HUES64 (cell line): ENCODE measurements at regions not wholly inside any gene's neighbourhood (a gene's known extent, or its start where the extent isn't known, plus 50 kb on each side); places are given as distances from the start of the nearest gene placed in this dataset.
A peak's percentile ranks its signal among the peaks of the same experiment; 100 is the strongest.
"Not testable (repeated sequence)": the region's sequence is repeated elsewhere in the genome, so short reads cannot be mapped to it uniquely, and the experiment has no call there.

ENCODE experiments used
- H3K27ac ChIP-seq: 2 replicates; pipeline ENCODE4 v1.7.0; 2013; ENCODE audit warnings: low read depth, low read length, inconsistent platforms
- H3K27me3 ChIP-seq: 2 replicates; pipeline ENCODE4 v1.6.1; 2013; ENCODE audit warnings: mild to moderate bottlenecking, low read length; ENCODE audit not compliant: insufficient read depth
- H3K36me3 ChIP-seq: 2 replicates; pipeline ENCODE4 v1.6.1; 2013; ENCODE audit warnings: mild to moderate bottlenecking, low read length; ENCODE audit not compliant: insufficient read depth
- H3K4me1 ChIP-seq: 2 replicates; pipeline ENCODE4 v1.6.1; 2013; ENCODE audit warnings: mild to moderate bottlenecking, low read length, moderate library complexity; ENCODE audit not compliant: insufficient read depth
- H3K4me3 ChIP-seq: 2 replicates; pipeline ENCODE4 v1.5.1; 2013; ENCODE audit warnings: mild to moderate bottlenecking, low read length, moderate library complexity
- H3K9ac ChIP-seq: 2 replicates; pipeline ENCODE4 v1.6.1; 2013; ENCODE audit warnings: mild to moderate bottlenecking, low read depth, low read length
- H3K9me3 ChIP-seq: 2 replicates; pipeline ENCODE4 v1.6.1; 2013; ENCODE audit warnings: low read depth, low read length; ENCODE audit not compliant: insufficient read depth
- WGBS: fragments of 150-250, 120-280 bp; methylation state at CpG from one replicate; pipeline ENCODE4 v1.1.7; 2013; ENCODE audit warnings: missing lambda C conversion rate; 5-methylcytosine and 5-hydroxymethylcytosine counted together

DNA sequence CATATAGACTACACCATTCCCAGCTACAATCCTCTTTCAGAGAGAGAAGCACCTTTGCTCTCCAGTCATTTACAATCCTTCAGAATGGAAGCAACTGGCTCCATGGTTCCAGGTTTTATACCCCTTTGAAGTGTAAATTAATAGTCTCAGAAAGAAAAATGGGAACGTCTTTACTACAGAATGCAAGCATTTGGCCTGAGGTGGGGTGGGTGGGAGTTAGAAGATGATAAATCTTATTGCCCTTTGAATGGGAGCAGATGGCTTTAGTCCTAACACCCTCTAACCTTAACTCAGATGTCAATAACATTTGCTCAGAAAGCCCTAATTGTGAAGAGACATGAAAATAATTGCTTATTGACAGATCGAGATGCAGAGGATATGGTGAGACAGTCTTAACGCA, 84.2 kb upstream of the KCNMA1 start:
- H3K4me3 ChIP-seq = no peak overlapping the region
- no peak overlapping the region for H3K9ac ChIP-seq
- no peaks in the 10 kb centered on the region for H3K4me1 ChIP-seq
- no peak overlapping the region for H3K27ac ChIP-seq
- no peaks in the 10 kb centered on the region for H3K27me3 ChIP-seq
- H3K9me3 ChIP-seq = no peaks in the 10 kb centered on the region
- 74% methylated on average over 3 of the region's 3 CpGs for WGBS
- no peaks in the 10 kb centered on the region for H3K36me3 ChIP-seq

DNA sequence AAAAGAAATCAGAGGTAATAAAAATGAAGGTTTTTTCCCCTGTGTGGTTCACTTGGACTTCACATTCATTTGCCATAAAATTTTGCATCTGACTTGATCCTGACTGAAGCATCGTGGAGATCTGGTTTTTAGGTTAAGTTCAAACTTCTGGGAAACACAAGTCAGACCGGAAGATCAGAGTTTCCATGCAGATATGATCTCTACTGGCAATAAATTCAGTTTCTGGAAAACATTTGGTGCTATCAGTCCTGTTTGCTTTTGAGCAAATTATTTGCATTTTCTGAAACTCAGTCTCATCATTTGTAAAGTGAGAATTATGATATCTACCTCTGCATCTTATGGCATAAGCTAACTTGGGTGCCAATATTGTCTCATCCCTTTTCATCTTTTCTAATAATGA, 81.3 kb upstream of the KCNMA1 start:
- Histone ChIP-seq H3K36me3 (no peaks in the 10 kb centered on the region), H3K27me3 (no peaks in the 10 kb centered on the region), H3K4me3 (no peak overlapping the region), H3K9ac (no peak overlapping the region), H3K27ac (no peak overlapping the region), H3K9me3 (no peaks in the 10 kb centered on the region), H3K4me1 (no peaks in the 10 kb centered on the region)
- 91% methylated on average over 2 of the region's 2 CpGs for WGBS

DNA sequence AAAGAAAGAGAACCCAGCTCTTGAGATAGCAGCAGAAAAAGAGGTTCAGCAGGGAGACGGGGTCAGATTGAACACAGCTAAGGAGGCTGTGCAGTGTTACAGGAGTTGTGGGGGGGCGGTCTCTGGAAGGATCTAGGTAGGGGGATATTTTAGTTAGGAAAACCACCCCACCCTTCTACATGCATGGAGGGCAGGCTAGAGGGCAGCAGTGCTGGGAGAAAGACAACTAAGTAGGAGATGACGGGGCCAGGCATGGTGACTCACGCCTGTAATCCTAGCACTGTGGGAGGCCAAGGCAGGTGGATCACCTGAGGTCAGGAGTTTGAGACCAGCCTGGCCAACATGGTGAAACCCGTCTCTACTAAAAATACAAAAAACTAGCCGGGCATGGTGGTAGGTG, 80.7 kb upstream of the KCNMA1 start:
- WGBS = 83% methylated on average over 5 of the region's 6 CpGs
- not testable (repeated sequence) for H3K27me3 ChIP-seq, H3K36me3 ChIP-seq, H3K27ac ChIP-seq, H3K9ac ChIP-seq, H3K4me1 ChIP-seq, H3K9me3 ChIP-seq, H3K4me3 ChIP-seq

DNA sequence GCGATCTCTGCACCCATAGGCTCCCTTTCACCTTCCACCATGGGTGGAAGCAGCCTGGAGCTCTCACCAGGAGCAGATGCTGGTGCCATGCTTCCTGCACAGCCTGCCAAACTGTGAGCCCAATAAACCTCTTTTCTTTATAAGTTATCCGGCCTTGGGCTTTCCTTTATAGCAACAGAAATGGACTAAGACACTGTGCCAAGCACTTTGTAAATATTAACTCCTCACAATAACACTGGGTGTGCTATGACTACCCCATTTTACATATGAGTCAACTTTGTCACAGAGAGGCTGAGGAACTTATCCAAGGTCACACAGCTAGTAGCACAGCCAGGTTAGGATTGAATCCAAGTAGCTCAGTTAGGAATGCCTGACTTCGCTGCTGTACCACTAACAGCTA, 79.7 kb upstream of the KCNMA1 start:
- 88% methylated on average over 3 of the region's 3 CpGs for WGBS

DNA sequence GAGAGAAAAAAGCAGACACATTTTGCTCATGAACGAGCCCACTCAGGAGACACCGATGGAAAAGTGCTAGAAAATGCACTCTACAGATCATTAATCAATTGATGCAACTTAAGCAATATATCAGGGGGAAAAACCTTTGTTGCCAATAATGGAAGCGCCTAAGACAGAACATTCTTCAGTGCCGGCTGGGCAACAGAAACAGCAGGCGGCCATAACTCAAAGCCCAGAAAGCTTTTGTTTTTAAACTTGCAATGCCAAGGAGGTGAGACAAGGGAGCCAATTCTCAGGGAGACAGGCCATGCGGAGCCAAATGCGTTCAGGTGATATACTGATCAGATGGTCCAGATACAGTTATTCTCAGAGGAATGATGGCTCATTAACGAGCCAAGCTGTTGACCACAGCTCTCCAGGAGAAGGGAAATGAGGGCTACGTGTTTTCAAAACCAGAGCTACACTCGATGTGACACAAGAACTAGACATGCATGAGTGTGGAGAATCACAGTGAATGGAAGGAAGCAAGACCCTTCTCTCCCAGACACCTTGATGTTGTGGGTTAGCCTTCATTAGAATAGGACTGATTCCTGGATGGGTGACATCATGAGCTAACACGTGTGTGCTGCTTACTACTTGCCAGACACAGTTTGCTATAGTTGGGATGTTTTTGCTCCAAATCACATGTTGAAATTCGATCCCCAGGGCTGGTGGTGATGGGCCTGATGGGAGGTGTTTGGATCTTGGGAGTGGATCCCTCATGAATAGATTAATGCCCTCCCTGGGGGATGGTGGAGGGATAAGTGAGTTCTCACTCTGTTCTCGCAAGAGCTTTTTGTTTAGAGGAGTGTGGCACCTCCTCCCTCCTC, 79.1 kb upstream of the KCNMA1 start:
- H3K9ac ChIP-seq = no peak overlapping the region
- H3K4me3 ChIP-seq = no peak overlapping the region
- no peak overlapping the region for H3K27ac ChIP-seq
- 88% methylated on average over 12 of the region's 13 CpGs for WGBS
- H3K4me1 ChIP-seq = peaks cover 6% of the 10 kb centered on the region
- no peaks in the 10 kb centered on the region; the same call in none of the 2 replicates for H3K27me3 ChIP-seq
- H3K36me3 ChIP-seq = no peaks in the 10 kb centered on the region
- no peaks in the 10 kb centered on the region for H3K9me3 ChIP-seq

More for the DNA sequence above, 79.7 kb upstream of the KCNMA1 start:
- Histone ChIP-seq H3K27me3 (no peaks in the 10 kb centered on the region), H3K9ac (no peak overlapping the region), H3K36me3 (no peaks in the 10 kb centered on the region), H3K27ac (no peak overlapping the region), H3K4me1 (peaks cover 3% of the 10 kb centered on the region; the same call in 1 of the 2 replicates), H3K4me3 (no peak overlapping the region), H3K9me3 (no peaks in the 10 kb centered on the region)

DNA sequence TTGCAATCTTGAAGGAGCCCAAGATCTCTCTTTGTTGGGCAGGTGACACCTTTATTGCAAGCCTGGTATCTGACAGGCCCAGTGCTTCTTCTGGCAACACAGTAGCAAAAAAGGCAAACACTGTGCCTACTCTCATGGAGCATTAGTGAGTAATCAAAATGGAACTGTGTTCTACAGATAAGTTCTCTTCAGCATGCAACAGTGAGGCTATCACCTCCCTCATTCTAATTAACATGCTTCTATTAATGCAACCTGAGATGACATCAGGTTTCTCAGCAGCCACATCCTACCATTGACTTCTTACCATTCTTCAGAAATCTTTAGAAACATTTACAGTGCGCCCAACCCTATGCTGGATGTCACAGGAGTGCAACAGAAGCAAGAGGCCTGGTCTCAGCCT, 77.9 kb upstream of the KCNMA1 start:
- Histone ChIP-seq H3K36me3 (no peaks in the 10 kb centered on the region), H3K4me1 (peaks cover 11% of the 10 kb centered on the region), H3K9me3 (no peaks in the 10 kb centered on the region), H3K9ac (no peak overlapping the region), H3K4me3 (no peak overlapping the region), H3K27me3 (peaks cover 5% of the 10 kb centered on the region), H3K27ac (no peak overlapping the region)
- 94% methylated on average over 1 of the region's 1 CpG for WGBS

DNA sequence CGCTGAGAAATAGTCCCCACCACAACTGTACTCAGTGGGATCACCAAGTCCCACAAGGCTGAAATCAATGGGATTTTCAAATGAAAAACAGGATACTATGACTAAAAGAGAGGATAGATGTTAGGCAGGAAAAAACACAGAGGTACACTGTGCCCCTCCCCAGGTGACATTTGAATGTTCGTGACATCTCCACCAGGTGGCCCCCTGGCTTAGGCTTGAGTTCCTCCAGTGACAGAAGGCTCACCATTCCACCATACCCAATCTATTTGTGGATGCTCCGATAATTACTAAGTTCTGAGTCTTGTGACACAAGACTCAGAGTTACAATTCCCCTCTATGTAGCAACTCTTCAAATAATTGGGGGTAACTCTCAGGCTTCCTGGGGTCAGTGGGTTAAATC, 77.5 kb upstream of the KCNMA1 start:
- Histone ChIP-seq H3K27me3 (peaks cover 10% of the 10 kb centered on the region), H3K9me3 (no peaks in the 10 kb centered on the region), H3K4me3 (no peak overlapping the region), H3K9ac (no peak overlapping the region), H3K36me3 (no peaks in the 10 kb centered on the region), H3K4me1 (peaks cover 16% of the 10 kb centered on the region), H3K27ac (no peak overlapping the region)
- 81% methylated on average over 3 of the region's 3 CpGs for WGBS

DNA sequence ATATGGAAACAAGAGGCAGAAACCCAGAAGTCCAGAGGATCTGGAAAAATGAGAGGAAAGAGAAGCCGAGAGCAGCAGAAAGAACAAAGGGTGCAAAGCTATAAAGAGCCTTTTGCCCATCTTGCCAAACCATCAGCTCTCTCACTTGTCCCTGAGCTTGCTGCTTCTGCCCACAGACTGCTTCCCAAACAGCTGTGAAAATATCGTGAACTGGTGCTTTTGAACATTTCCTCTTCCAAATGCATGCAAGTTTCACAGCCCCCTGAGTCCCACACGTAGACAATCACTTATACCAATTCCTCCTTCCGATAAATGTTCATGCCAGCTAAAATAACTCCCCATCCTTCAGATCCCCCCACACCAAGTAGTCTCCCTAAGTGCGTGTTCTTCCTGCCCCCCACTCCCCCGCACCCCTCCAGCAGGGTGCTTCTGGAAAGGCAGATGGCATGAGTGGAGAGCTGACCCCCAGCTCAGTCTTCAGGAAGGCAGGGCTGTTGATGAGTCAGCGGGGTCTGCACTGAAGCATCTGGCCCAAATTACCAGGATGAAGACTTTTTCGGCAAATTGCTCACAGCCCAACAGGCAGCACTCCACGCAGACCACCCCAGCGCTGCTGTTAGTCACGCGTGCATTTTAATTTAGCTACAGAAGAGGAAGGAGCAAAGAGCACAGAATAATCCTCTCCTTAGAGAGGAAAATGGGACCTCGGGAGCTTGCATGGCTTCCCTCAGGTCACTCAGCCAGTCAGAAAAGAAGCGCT, 76.1 kb upstream of the KCNMA1 start:
- WGBS = 76% methylated on average over 14 of the region's 14 CpGs
- no peak overlapping the region for H3K9ac ChIP-seq
- H3K36me3 ChIP-seq = no peaks in the 10 kb centered on the region
- no peak overlapping the region for H3K4me3 ChIP-seq
- no peaks in the 10 kb centered on the region for H3K9me3 ChIP-seq
- H3K4me1 ChIP-seq = peaks cover 21% of the 10 kb centered on the region
- peaks cover 10% of the 10 kb centered on the region for H3K27me3 ChIP-seq
- H3K27ac ChIP-seq = no peak overlapping the region

DNA sequence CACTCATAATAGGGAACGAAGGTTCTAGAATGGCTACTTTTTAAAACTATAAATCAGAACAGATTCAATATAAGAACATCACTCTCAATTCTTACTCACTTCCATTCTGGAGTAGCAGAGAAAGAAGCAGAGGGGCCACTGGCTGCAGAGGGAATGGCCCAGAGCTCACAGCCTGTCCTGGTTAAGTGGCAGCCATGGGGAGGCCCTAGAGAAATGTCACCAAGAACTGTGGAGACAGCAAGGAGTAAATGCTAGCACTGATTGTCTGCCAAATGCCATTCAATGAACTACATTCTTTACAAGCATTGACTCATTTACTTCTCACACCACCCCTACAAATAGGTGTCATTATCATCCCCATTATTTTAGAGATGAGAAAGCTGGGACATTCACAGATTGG, 74.6 kb upstream of the KCNMA1 start:
- Histone ChIP-seq H3K4me1 (peaks cover 21% of the 10 kb centered on the region), H3K9me3 (no peaks in the 10 kb centered on the region), H3K36me3 (no peaks in the 10 kb centered on the region), H3K27me3 (peaks cover 10% of the 10 kb centered on the region), H3K27ac (no peak overlapping the region), H3K4me3 (no peak overlapping the region), H3K9ac (no peak overlapping the region)
- WGBS = 100% methylated on average over 1 of the region's 1 CpG

DNA sequence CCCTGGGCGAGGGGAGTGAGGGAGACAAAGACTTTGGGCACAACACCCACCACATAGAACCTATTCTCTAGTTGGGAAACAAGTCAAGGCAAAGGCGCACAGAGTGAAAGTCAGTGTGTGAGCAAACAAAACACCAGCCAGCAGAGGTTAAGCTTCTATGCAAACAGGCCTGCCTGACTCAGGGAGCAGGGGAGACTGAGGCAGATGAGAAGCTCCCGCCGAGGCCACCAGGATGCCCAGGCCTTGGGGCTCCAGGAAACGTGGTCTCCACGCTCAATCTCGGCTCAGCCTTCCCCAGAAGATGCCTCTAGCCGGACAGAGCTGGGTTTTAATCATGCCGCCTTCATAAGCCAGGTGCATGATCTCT, 74.1 kb upstream of the KCNMA1 start:
- Histone ChIP-seq H3K27ac (no peak overlapping the region), H3K9me3 (no peaks in the 10 kb centered on the region), H3K9ac (no peak overlapping the region), H3K4me1 (peaks cover 21% of the 10 kb centered on the region), H3K4me3 (no peak overlapping the region), H3K36me3 (no peaks in the 10 kb centered on the region), H3K27me3 (peaks cover 10% of the 10 kb centered on the region)
- 69% methylated on average over 8 of the region's 9 CpGs for WGBS

DNA sequence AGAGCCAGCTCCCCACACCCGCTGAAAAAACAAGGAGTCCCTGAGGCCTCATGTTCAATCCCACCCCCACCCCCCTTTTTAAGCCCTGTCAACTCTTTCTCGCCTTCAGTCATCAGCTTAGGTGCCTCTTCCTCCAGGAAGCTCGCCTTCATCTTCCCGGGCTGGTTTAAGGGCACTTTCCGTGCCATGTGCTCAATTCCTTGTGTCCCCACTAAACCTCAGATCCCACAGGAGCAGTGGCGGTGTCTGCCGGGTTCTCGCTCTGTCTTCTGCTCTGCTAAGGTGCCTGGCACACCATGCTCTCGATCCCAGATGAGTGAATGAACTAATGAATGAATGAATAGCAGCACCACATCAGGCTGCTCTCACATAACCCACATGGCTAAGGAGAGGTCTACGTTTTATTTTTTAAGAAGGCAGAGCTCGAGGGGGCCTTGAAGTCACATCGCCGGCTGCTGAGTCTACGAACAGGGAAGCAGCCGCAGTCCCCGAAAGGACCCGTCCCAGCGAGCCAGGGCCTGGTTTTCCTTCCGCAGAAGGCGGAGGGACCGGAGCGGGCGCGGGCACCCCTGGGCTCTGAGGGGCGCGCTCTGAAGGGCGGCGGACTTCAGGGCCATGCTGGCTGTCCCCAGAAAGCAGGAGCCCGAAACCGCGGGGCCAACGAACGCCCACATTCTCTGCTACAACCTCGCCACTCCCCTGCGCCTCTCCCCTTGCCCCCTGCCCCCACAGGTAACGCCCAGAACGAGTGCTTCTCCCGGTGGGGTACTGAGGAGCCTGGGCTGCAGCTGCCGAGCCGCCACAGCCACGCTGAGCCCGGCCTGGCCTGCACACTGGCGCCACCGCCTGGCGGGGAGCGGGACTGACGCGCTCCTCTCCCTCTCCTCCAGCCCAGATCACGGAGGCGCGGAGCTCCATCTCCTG, 73.4 kb upstream of the KCNMA1 start:
- H3K4me1 ChIP-seq = peaks cover 21% of the 10 kb centered on the region
- H3K36me3 ChIP-seq = no peaks in the 10 kb centered on the region
- peaks cover 10% of the 10 kb centered on the region for H3K27me3 ChIP-seq
- H3K9ac ChIP-seq = peak overlapping the region; percentile 44
- WGBS = 13% methylated on average over 48 of the region's 51 CpGs
- H3K9me3 ChIP-seq = no peaks in the 10 kb centered on the region
- H3K4me3 ChIP-seq = peak overlapping the region; percentile 44
- no peak overlapping the region for H3K27ac ChIP-seq
